ENCODE measurements at regions not wholly inside any gene's neighbourhood (a gene's known extent, or its start where the extent isn't known, plus 50 kb on each side); places are given as distances from the start of the nearest gene placed in this dataset.

DNA sequence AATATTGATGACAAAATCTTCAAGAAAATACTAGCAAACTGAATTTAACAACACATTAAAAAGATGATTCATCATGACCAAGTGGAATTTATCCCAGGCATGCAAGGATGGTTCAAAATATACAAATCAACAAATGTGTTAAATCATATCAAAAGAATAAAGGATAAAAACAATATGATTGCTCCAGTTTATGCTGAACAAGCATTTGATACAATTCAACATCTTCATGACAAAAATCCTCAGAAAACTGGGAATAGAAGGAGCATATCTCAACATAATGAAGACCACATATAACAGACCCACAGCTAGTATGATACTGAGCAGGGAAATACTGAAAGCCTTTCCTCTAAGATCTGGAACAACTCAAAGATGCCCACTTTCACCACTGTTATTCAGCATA is 352.3 kb downstream of the PYDC2 start:
- H3K9me3 Mint-ChIP-seq = peaks cover 25% of the 10 kb centered on the region
- no peak overlapping the region for H3K4me3 Mint-ChIP-seq (ENCODE audit: low read depth)
- DNase-seq (ENCODE audit: low spot score) = no peak
- H3K27ac Mint-ChIP-seq = no peak overlapping the region
- H3K27me3 Mint-ChIP-seq (ENCODE audit: low read depth) = no peaks in the 10 kb centered on the region
- no peaks in the 10 kb centered on the region for H3K36me3 Mint-ChIP-seq (ENCODE audit: low read depth)
- H3K4me1 Mint-ChIP-seq (ENCODE audit: low read depth) = no peaks in the 10 kb centered on the region
- intact Hi-C loops (cut with micrococcal nuclease) = no loop called here

DNA sequence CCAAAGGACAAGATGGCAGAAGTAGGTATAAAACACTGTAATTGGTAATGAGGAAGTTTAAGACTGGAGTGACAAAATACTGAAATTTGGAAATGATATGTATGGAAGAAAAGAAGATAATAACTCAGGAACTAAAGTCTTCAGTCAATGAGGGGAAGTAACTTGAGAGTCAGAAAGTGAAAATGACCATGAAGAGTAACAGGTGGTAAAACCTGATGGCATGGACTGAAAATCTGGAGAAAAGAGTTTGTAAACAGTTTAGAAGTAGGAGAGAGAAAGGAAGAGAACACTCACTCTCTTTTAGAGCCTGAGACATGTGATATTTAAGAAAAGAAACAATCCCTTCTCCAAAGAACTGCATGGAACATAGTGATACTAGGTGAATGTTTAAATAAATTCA is 387.9 kb downstream of the PYDC2 start:
- Mint-ChIP-seq H3K4me3 (ENCODE audit: low read depth) (no peak overlapping the region), H3K27me3 (ENCODE audit: low read depth) (no peaks in the 10 kb centered on the region), H3K9me3 (no peaks in the 10 kb centered on the region), H3K27ac (no peak overlapping the region), H3K4me1 (ENCODE audit: low read depth) (no peaks in the 10 kb centered on the region), H3K36me3 (ENCODE audit: low read depth) (no peaks in the 10 kb centered on the region)
- intact Hi-C loops (cut with micrococcal nuclease) = no loop called here
- DNase-seq (ENCODE audit: low spot score) = no peak

DNA sequence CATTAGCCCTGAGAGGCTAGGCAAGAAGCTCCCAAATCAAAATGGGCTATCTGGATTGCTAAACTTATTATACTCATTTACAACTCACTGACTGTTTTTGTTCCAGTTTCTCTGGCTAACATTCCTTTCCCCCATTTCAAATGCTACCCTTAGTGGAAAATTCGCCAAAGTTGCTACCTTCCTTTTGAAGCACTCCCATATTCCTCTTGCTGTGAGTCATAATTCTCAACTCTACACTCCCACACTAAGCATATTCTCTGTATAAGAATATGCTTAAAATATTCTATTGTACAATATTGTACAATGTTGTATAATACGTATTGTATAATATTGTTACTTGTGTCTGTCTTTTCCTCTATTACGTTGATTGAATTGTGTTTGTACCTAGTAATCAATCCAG is 398.6 kb downstream of the PYDC2 start:
- no peak for DNase-seq (ENCODE audit: low spot score)
- H3K9me3 Mint-ChIP-seq = peaks cover 15% of the 10 kb centered on the region
- H3K27ac Mint-ChIP-seq = no peak overlapping the region
- H3K36me3 Mint-ChIP-seq (ENCODE audit: low read depth) = no peaks in the 10 kb centered on the region
- H3K4me1 Mint-ChIP-seq (ENCODE audit: low read depth) = no peaks in the 10 kb centered on the region
- H3K27me3 Mint-ChIP-seq (ENCODE audit: low read depth) = no peaks in the 10 kb centered on the region
- H3K4me3 Mint-ChIP-seq (ENCODE audit: low read depth) = no peak overlapping the region
- intact Hi-C loops (cut with micrococcal nuclease) = no loop called here

DNA sequence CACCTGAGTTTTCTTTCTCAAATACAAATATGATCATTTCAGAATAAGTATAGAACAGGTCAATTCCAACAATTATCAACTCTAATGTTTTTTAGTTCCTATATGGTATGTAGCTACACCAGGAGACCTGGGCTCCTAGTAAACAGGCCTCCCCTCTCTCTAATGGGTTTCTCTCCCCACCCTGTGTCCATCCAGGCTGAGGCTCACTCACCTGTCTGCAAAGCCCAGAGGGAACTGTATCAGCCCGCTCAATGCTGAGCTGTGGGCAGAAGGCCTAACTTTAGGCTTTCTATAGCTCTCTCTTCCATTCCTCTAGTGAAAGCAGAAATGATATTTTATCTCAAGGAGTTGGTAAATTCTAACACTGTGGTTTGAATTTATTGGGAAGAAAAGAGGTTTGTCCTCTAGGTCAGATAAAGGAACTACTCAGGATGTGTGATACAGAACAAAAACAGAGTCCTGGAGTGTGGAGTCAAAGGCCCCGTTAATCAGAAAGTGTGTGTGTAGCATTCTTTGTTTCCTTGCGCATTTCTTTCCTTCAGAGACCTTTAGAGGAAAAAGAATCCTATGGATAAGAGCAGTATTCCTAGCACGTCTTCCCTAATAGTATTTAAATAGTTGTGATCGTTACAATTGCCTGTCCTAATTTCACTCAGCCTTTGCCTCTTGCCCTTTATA is 408.9 kb downstream of the PYDC2 start:
- Mint-ChIP-seq H3K36me3 (ENCODE audit: low read depth) (no peaks in the 10 kb centered on the region), H3K4me1 (ENCODE audit: low read depth) (no peaks in the 10 kb centered on the region), H3K4me3 (ENCODE audit: low read depth) (no peak overlapping the region), H3K9me3 (peaks cover 5% of the 10 kb centered on the region), H3K27ac (no peak overlapping the region), H3K27me3 (ENCODE audit: low read depth) (no peaks in the 10 kb centered on the region)
- intact Hi-C loops (cut with micrococcal nuclease) = no loop called here
- no peak for DNase-seq (ENCODE audit: low spot score)

DNA sequence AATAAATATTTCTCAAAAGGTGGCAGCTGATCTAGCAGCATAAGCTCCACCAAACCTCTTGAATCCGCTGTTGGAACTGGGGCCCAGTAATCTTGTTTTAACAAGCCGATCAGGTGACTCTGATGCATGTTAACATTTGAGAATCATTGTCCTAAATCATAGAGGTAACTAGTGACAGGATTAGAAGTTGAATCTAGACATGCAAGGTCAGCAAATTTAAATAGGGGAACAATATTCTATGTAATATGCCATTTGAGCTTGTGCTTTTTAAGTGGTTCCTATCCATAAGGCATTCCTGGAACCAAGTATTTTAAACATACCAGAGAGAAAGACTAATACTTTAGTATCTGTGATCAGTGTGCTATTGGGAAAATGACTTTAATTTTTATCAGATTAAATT is 412.8 kb downstream of the PYDC2 start:
- intact Hi-C loops (cut with micrococcal nuclease) = no loop called here
- H3K9me3 Mint-ChIP-seq = peaks cover 5% of the 10 kb centered on the region
- H3K4me1 Mint-ChIP-seq (ENCODE audit: low read depth) = no peaks in the 10 kb centered on the region
- no peak for DNase-seq (ENCODE audit: low spot score)
- H3K27me3 Mint-ChIP-seq (ENCODE audit: low read depth) = no peaks in the 10 kb centered on the region
- H3K36me3 Mint-ChIP-seq (ENCODE audit: low read depth) = no peaks in the 10 kb centered on the region
- H3K27ac Mint-ChIP-seq = no peak overlapping the region
- H3K4me3 Mint-ChIP-seq (ENCODE audit: low read depth) = no peak overlapping the region

DNA sequence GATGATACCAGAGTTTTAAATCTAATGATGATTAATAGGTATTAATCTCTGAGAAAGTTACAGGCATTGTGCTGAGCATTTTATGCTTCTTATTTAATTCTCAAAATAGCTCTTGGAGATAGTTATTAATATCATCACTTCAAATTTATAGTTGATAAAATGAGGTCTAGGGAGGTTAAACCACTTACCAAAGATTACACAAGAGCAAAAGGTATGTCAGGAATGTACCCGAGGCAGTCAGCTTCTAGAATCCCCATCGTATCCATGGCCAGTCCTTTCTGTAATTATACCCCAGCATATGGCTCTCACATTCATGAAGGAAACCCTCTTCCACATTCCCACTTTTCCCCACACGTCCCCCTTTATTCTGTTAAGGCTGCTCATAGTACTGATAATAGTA is 421.3 kb downstream of the PYDC2 start:
- intact Hi-C loops (cut with micrococcal nuclease) = no loop called here
- Mint-ChIP-seq H3K4me1 (ENCODE audit: low read depth) (no peaks in the 10 kb centered on the region), H3K36me3 (ENCODE audit: low read depth) (no peaks in the 10 kb centered on the region), H3K27me3 (ENCODE audit: low read depth) (no peaks in the 10 kb centered on the region), H3K4me3 (ENCODE audit: low read depth) (no peak overlapping the region), H3K27ac (no peak overlapping the region), H3K9me3 (peaks cover 4% of the 10 kb centered on the region)
- no peak for DNase-seq (ENCODE audit: low spot score)

DNA sequence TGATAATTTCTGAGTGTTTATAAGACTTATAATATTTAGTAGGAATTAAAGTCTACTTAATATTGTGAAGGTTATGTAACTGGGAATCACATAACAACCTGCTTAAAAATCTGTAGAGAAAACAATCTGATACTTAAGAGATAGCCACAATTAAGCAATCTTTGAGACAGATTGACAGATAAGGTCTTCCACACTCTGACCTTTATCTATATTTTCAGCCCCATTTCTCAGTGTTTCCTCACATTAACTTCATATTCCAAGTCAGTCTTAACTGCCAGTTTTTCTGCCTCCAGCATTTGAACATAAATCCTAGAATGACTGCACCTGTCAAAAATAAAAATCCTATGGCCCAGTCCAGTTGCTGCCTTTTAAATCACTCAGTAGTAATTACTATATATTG is 423.2 kb downstream of the PYDC2 start:
- no peaks in the 10 kb centered on the region for H3K4me1 Mint-ChIP-seq (ENCODE audit: low read depth)
- peaks cover 4% of the 10 kb centered on the region for H3K9me3 Mint-ChIP-seq
- no peak overlapping the region for H3K4me3 Mint-ChIP-seq (ENCODE audit: low read depth)
- H3K27ac Mint-ChIP-seq = no peak overlapping the region
- H3K27me3 Mint-ChIP-seq (ENCODE audit: low read depth) = no peaks in the 10 kb centered on the region
- DNase-seq (ENCODE audit: low spot score) = no peak
- H3K36me3 Mint-ChIP-seq (ENCODE audit: low read depth) = no peaks in the 10 kb centered on the region
- intact Hi-C loops (cut with micrococcal nuclease) = no loop called here

DNA sequence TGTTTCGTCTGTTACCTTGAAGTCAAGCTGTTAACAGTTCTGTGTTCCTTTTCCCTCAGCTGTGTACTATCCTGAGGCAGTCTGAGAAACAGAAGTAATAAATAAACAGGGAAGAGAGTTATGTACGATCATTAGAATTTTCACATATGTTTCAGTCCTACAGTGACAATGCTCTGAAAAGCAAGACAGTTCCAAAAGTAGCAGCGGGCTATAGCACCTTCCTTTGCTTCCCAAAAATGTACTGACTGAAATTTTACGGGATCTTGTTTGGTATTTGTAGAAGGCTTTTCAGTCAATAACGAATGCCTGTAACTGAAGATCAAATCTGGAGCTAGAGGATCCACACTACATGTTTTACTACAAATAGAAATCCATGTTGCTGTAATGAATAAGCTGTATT is 428.1 kb downstream of the PYDC2 start:
- Mint-ChIP-seq H3K36me3 (ENCODE audit: low read depth) (no peaks in the 10 kb centered on the region), H3K27me3 (ENCODE audit: low read depth) (no peaks in the 10 kb centered on the region), H3K27ac (no peak overlapping the region), H3K4me1 (ENCODE audit: low read depth) (no peaks in the 10 kb centered on the region), H3K9me3 (no peaks in the 10 kb centered on the region), H3K4me3 (ENCODE audit: low read depth) (no peak overlapping the region)
- no peak for DNase-seq (ENCODE audit: low spot score)
- intact Hi-C loops (cut with micrococcal nuclease) = no loop called here

DNA sequence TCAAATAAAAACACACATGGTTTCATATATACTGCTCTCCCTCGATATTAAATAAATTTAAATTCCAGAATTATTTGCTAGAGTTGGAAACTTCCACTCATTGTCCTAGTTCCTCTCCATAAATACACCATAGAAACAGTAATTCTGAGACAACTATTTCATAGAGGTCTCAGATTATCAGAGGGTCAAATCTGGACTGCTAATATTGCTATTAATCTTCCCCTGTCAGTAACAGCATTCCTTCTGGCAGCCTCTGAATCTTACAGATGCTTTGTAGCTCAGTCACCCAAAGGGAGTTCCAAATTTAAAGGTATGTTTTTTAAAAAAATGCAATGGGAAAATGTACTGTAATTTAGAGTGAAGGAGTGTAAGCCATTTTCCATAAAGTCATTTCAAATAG is 428.8 kb downstream of the PYDC2 start:
- Mint-ChIP-seq H3K9me3 (no peaks in the 10 kb centered on the region), H3K27ac (no peak overlapping the region), H3K27me3 (ENCODE audit: low read depth) (no peaks in the 10 kb centered on the region), H3K36me3 (ENCODE audit: low read depth) (no peaks in the 10 kb centered on the region), H3K4me1 (ENCODE audit: low read depth) (no peaks in the 10 kb centered on the region), H3K4me3 (ENCODE audit: low read depth) (no peak overlapping the region)
- intact Hi-C loops (cut with micrococcal nuclease) = no loop called here
- no peak for DNase-seq (ENCODE audit: low spot score)

DNA sequence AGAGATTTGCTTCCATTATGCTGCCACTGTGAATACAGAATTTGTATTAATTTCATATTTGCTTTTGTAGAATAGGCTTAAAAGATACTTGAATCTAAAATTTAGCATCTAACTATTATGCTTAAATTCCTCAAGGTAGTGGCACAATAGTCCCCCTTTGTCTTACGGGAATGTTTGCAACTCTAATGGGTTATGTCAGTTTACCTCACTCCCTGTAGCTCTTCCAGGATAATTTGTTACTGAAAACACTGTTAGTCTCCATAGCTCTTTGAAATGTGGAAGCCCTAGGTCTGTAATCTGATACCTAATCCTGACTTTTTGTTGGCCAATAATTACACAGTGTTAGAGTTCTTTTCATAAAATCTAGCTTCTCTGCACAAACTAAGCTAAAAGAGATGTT is 433.4 kb downstream of the PYDC2 start:
- no peaks in the 10 kb centered on the region for H3K4me1 Mint-ChIP-seq (ENCODE audit: low read depth)
- intact Hi-C loops (cut with micrococcal nuclease) = no loop called here
- no peaks in the 10 kb centered on the region for H3K27me3 Mint-ChIP-seq (ENCODE audit: low read depth)
- no peak overlapping the region for H3K4me3 Mint-ChIP-seq (ENCODE audit: low read depth)
- peaks cover 4% of the 10 kb centered on the region for H3K9me3 Mint-ChIP-seq
- no peak overlapping the region for H3K27ac Mint-ChIP-seq
- H3K36me3 Mint-ChIP-seq (ENCODE audit: low read depth) = no peaks in the 10 kb centered on the region
- no peak for DNase-seq (ENCODE audit: low spot score)

DNA sequence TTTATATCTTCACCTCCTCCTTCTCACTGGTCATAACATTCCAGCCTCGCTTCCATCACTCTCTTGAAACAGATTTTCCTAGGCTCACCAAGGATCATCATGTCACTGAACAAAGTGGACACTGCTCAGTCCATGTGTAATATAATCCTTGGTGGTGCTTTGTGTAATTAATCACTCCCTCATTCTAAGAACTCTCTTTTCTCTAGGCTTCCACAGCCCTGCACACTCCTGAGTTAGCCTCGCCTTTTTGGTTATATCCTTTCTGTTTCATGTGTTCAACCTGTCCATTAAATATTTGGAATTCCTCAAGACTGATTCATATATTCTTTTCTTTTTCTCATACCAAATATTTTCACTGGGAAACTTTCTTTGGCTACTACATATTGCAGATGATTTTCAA is 440.8 kb downstream of the PYDC2 start:
- H3K27me3 Mint-ChIP-seq (ENCODE audit: low read depth) = no peaks in the 10 kb centered on the region
- H3K4me1 Mint-ChIP-seq (ENCODE audit: low read depth) = no peaks in the 10 kb centered on the region
- no peaks in the 10 kb centered on the region for H3K36me3 Mint-ChIP-seq (ENCODE audit: low read depth)
- intact Hi-C loops (cut with micrococcal nuclease) = no loop called here
- H3K9me3 Mint-ChIP-seq = no peaks in the 10 kb centered on the region
- no peak overlapping the region for H3K4me3 Mint-ChIP-seq (ENCODE audit: low read depth)
- DNase-seq (ENCODE audit: low spot score) = no peak
- H3K27ac Mint-ChIP-seq = no peak overlapping the region

DNA sequence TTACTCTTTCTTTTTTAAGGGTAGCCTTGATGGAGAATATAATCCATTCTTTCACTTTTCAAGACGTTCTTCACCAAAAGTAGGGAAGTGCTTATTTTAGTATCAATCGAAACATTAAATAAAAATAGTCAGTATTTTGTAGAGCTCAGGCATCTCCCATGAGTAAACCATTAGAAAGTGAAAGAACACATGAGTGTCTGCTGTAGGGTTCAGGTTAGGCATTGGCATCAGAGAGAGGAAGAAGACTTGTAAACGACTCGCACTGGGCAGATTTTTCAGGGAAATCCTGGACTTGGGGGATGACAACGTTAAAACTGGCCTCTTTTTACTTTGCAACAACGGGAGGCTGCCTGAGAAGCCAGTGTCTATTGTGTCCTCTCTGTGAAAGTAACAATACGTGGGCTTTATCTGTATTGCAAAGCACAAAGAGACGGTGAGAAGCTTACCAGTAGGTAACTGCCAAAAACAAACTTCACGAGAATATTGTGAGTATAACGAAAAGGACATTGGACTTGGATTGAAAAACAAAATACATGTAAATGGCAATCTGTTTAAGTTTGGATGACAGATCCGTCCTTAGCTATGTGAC is 451.7 kb downstream of the PYDC2 start:
- Mint-ChIP-seq H3K4me1 (ENCODE audit: low read depth) (no peaks in the 10 kb centered on the region), H3K36me3 (ENCODE audit: low read depth) (no peaks in the 10 kb centered on the region), H3K9me3 (peaks cover 4% of the 10 kb centered on the region), H3K27ac (no peak overlapping the region), H3K27me3 (ENCODE audit: low read depth) (no peaks in the 10 kb centered on the region), H3K4me3 (ENCODE audit: low read depth) (no peak overlapping the region)
- DNase-seq (ENCODE audit: low spot score) = no peak
- intact Hi-C loops (cut with micrococcal nuclease) = no loop called here

DNA sequence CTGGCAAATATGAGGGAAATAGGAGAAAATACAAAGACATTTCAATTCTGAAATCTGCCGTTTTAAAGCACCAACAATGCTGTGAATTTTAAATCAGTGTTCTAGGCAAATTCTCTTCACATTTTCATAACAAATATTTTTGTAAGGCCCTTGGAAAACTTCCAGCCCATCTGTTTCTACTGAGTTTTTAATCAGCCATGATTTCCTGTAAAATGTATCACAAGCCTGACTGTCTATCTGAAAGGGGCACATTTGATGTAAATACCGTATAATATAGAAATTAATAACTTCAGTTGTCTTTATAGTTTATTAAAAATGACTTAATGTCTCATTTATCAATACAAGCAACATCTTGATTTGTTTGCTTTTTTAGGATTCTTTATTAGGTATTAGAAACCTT is 454.7 kb downstream of the PYDC2 start:
- Mint-ChIP-seq H3K27me3 (ENCODE audit: low read depth) (no peaks in the 10 kb centered on the region), H3K27ac (no peak overlapping the region), H3K36me3 (ENCODE audit: low read depth) (no peaks in the 10 kb centered on the region), H3K9me3 (peaks cover 7% of the 10 kb centered on the region), H3K4me3 (ENCODE audit: low read depth) (no peak overlapping the region), H3K4me1 (ENCODE audit: low read depth) (no peaks in the 10 kb centered on the region)
- intact Hi-C loops (cut with micrococcal nuclease) = no loop called here
- no peak for DNase-seq (ENCODE audit: low spot score)
